ENCODE measurements at regions not wholly inside any gene's neighbourhood (a gene's known extent, or its start where the extent isn't known, plus 50 kb on each side); places are given as distances from the start of the nearest gene placed in this dataset.

GRCh38 chr3:152127058-152127457 lies 141.7 kb upstream of the MBNL1 start:
- no peak for DNase-seq (ENCODE audit: low read depth, low spot score)
- CTCF ChIA-PET, result no interaction called here

DNA sequence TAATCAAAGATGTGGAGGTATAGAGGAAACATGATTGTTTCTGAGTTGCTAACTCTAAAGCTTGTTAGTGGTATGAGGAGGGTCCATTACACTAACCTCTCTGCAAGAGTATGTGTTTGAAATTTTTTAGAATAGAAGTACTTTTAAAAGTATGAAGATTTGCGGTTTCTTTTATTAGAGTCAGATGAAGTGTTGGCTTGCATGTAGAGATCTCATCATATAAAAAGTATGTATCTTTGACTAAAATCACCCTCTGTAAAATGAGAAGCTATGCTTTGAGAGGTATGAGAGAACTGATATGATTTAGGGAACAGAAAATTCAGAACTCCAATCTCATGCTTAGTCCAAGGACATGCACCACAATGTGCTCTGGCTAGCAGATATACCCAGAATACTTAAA lies 140.4 kb upstream of the MBNL1 start:
- CTCF ChIA-PET, result no interaction called here

More at GRCh38 chr3:152127058-152127457, 141.7 kb upstream of the MBNL1 start:
- Histone ChIP-seq H3K27me3 (ENCODE audit: control insufficient read depth, insufficient read depth, low read length) (no peaks in the 10 kb centered on the region), H3K27ac (ENCODE audit: low read depth, low read length) (no peak overlapping the region), H3K9me3 (ENCODE audit: control insufficient read depth, insufficient read depth, low read length) (no peaks in the 10 kb centered on the region), H3K4me3 (ENCODE audit: low read depth, low read length) (no peak overlapping the region)
- POLR2A ChIA-PET, result no interaction called here
- TF ChIP-seq CTCF (IDR thresholded peaks at IDR 0.05; ENCODE audit: low read depth, low read length), result no peak

GRCh38 chr3:152139651-152140050 lies 129.1 kb upstream of the MBNL1 start:
- Histone ChIP-seq H3K9me3 (ENCODE audit: control insufficient read depth, insufficient read depth, low read length) (no peaks in the 10 kb centered on the region), H3K27ac (ENCODE audit: low read depth, low read length) (no peak overlapping the region), H3K27me3 (ENCODE audit: control insufficient read depth, insufficient read depth, low read length) (no peaks in the 10 kb centered on the region), H3K4me3 (ENCODE audit: low read depth, low read length) (no peak overlapping the region)
- ChIA-PET CTCF (interaction anchor here (0.5 kb wide), 1 partner anchor 1081 kb away, joined by 4 read pairs; no protein-coding TSS in a partner anchor), POLR2A (no interaction called here)
- no peak for TF ChIP-seq CTCF (IDR thresholded peaks at IDR 0.05; ENCODE audit: low read depth, low read length)
- no peak for DNase-seq (ENCODE audit: low read depth, low spot score)

More for the DNA sequence above, 140.4 kb upstream of the MBNL1 start:
- POLR2A ChIA-PET, result interaction anchor here (0.8 kb wide), 1 partner anchor 23 kb away, joined by 3 read pairs; no protein-coding TSS in a partner anchor
- Histone ChIP-seq H3K27me3 (ENCODE audit: control insufficient read depth, insufficient read depth, low read length) (no peaks in the 10 kb centered on the region), H3K4me3 (ENCODE audit: low read depth, low read length) (no peak overlapping the region), H3K9me3 (ENCODE audit: control insufficient read depth, insufficient read depth, low read length) (no peaks in the 10 kb centered on the region), H3K27ac (ENCODE audit: low read depth, low read length) (no peak overlapping the region)
- no peak for TF ChIP-seq CTCF (IDR thresholded peaks at IDR 0.05; ENCODE audit: low read depth, low read length)
- DNase-seq (ENCODE audit: low read depth, low spot score), result no peak

- no peak for TF ChIP-seq CTCF (IDR thresholded peaks at IDR 0.05; ENCODE audit: low read depth, low read length)
- POLR2A ChIA-PET, result no interaction called here
- no peak for DNase-seq (ENCODE audit: low read depth, low spot score)
- Histone ChIP-seq H3K27ac (ENCODE audit: low read depth, low read length) (no peak overlapping the region), H3K27me3 (ENCODE audit: control insufficient read depth, insufficient read depth, low read length) (no peaks in the 10 kb centered on the region), H3K9me3 (ENCODE audit: control insufficient read depth, insufficient read depth, low read length) (no peaks in the 10 kb centered on the region), H3K4me3 (ENCODE audit: low read depth, low read length) (no peak overlapping the region)
- CTCF ChIA-PET, result interaction anchor here (0.6 kb wide), 1 partner anchor 23 kb away, joined by 3 read pairs; no protein-coding TSS in a partner anchor
Observed at GRCh38 chr3:152146461-152146860, 122.3 kb upstream of the MBNL1 start.

GRCh38 chr3:152147748-152148147 lies 121.0 kb upstream of the MBNL1 start:
- POLR2A ChIA-PET, result no interaction called here
- Histone ChIP-seq H3K27me3 (ENCODE audit: control insufficient read depth, insufficient read depth, low read length) (no peaks in the 10 kb centered on the region), H3K9me3 (ENCODE audit: control insufficient read depth, insufficient read depth, low read length) (peaks cover 7% of the 10 kb centered on the region; the same call in 1 of the 2 replicates), H3K4me3 (ENCODE audit: low read depth, low read length) (no peak overlapping the region), H3K27ac (ENCODE audit: low read depth, low read length) (no peak overlapping the region)
- no peak for DNase-seq (ENCODE audit: low read depth, low spot score)
- CTCF ChIA-PET, result no interaction called here
- no peak for TF ChIP-seq CTCF (IDR thresholded peaks at IDR 0.05; ENCODE audit: low read depth, low read length)
